ENCODE measurements at regions not wholly inside any gene's neighbourhood (a gene's known extent, or its start where the extent isn't known, plus 50 kb on each side); places are given as distances from the start of the nearest gene placed in this dataset.
A peak's percentile ranks its signal among the peaks of the same experiment; 100 is the strongest.

GRCh38 chr5:60229691-60230185 lies 336.2 kb upstream of the PDE4D start:
- Histone ChIP-seq H3K4me1 (ENCODE audit: control insufficient read depth, insufficient read depth, low read length) (no peaks in the 10 kb centered on the region), H3K4me3 (ENCODE audit: low read length in 2 of 2) (no peak overlapping the region), H3K9ac (ENCODE audit: low read length in 2 of 2) (no peak overlapping the region), H3K36me3 (ENCODE audit: control insufficient read depth in 2 of 2, insufficient read depth in 2 of 2, low read length in 2 of 2) (no peaks in the 10 kb centered on the region), H3K27me3 (ENCODE audit: control insufficient read depth in 1 of 2, insufficient read depth in 2 of 2, low read length in 2 of 2) (no peaks in the 10 kb centered on the region), H3K9me3 (ENCODE audit: control insufficient read depth in 2 of 2, low read length in 2 of 2) (no peaks in the 10 kb centered on the region), H3K27ac (ENCODE audit: low read length) (no peak overlapping the region)

- Histone ChIP-seq H3K36me3 (ENCODE audit: control insufficient read depth in 2 of 2, insufficient read depth in 2 of 2, low read length in 2 of 2) (no peaks in the 10 kb centered on the region), H3K9ac (ENCODE audit: low read length in 2 of 2) (no peak overlapping the region), H3K4me3 (ENCODE audit: low read length in 2 of 2) (no peak overlapping the region), H3K9me3 (ENCODE audit: control insufficient read depth in 2 of 2, low read length in 2 of 2) (no peaks in the 10 kb centered on the region), H3K27me3 (ENCODE audit: control insufficient read depth in 1 of 2, insufficient read depth in 2 of 2, low read length in 2 of 2) (no peaks in the 10 kb centered on the region), H3K27ac (ENCODE audit: low read length) (no peak overlapping the region), H3K4me1 (ENCODE audit: control insufficient read depth, insufficient read depth, low read length) (no peaks in the 10 kb centered on the region)
These were observed 335.1 kb upstream of the PDE4D start for GRCh38 chr5:60228676-60229075.

GRCh38 chr5:60226128-60226527 lies 332.6 kb upstream of the PDE4D start:
- no peak overlapping the region for H3K9ac ChIP-seq (ENCODE audit: low read length in 2 of 2)
- no peak overlapping the region for H3K27ac ChIP-seq (ENCODE audit: low read length)
- H3K4me1 ChIP-seq (ENCODE audit: control insufficient read depth, insufficient read depth, low read length): no peaks in the 10 kb centered on the region
- no peaks in the 10 kb centered on the region for H3K36me3 ChIP-seq (ENCODE audit: control insufficient read depth in 2 of 2, insufficient read depth in 2 of 2, low read length in 2 of 2)
- no peaks in the 10 kb centered on the region for H3K27me3 ChIP-seq (ENCODE audit: control insufficient read depth in 1 of 2, insufficient read depth in 2 of 2, low read length in 2 of 2)
- no peaks in the 10 kb centered on the region for H3K9me3 ChIP-seq (ENCODE audit: control insufficient read depth in 2 of 2, low read length in 2 of 2)
- no peak overlapping the region for H3K4me3 ChIP-seq (ENCODE audit: low read length in 2 of 2)

GRCh38 chr5:60223342-60223741 lies 329.8 kb upstream of the PDE4D start:
- Histone ChIP-seq H3K4me1 (ENCODE audit: control insufficient read depth, insufficient read depth, low read length) (no peaks in the 10 kb centered on the region), H3K9me3 (ENCODE audit: control insufficient read depth in 2 of 2, low read length in 2 of 2) (no peaks in the 10 kb centered on the region), H3K4me3 (ENCODE audit: low read length in 2 of 2) (no peak overlapping the region), H3K36me3 (ENCODE audit: control insufficient read depth in 2 of 2, insufficient read depth in 2 of 2, low read length in 2 of 2) (no peaks in the 10 kb centered on the region), H3K27ac (ENCODE audit: low read length) (no peak overlapping the region), H3K27me3 (ENCODE audit: control insufficient read depth in 1 of 2, insufficient read depth in 2 of 2, low read length in 2 of 2) (no peaks in the 10 kb centered on the region), H3K9ac (ENCODE audit: low read length in 2 of 2) (no peak overlapping the region)

- Histone ChIP-seq H3K36me3 (ENCODE audit: control insufficient read depth in 2 of 2, insufficient read depth in 2 of 2, low read length in 2 of 2) (no peaks in the 10 kb centered on the region), H3K27ac (ENCODE audit: low read length) (no peak overlapping the region), H3K4me1 (ENCODE audit: control insufficient read depth, insufficient read depth, low read length) (no peaks in the 10 kb centered on the region), H3K27me3 (ENCODE audit: control insufficient read depth in 1 of 2, insufficient read depth in 2 of 2, low read length in 2 of 2) (no peaks in the 10 kb centered on the region), H3K9ac (ENCODE audit: low read length in 2 of 2) (no peak overlapping the region), H3K9me3 (ENCODE audit: control insufficient read depth in 2 of 2, low read length in 2 of 2) (no peaks in the 10 kb centered on the region), H3K4me3 (ENCODE audit: low read length in 2 of 2) (no peak overlapping the region)
These were observed 326.4 kb upstream of the PDE4D start for GRCh38 chr5:60219921-60220320.

GRCh38 chr5:60210810-60211209 lies 317.3 kb upstream of the PDE4D start:
- peak overlapping the region in 1 of 2 donors; percentile 23 for H3K4me3 ChIP-seq (ENCODE audit: low read length in 2 of 2)
- no peaks in the 10 kb centered on the region for H3K27me3 ChIP-seq (ENCODE audit: control insufficient read depth in 1 of 2, insufficient read depth in 2 of 2, low read length in 2 of 2)

GRCh38 chr5:60209146-60209840 lies 315.8 kb upstream of the PDE4D start:
- H3K36me3 ChIP-seq (ENCODE audit: control insufficient read depth in 2 of 2, insufficient read depth in 2 of 2, low read length in 2 of 2): no peaks in the 10 kb centered on the region
- no peaks in the 10 kb centered on the region for H3K4me1 ChIP-seq (ENCODE audit: control insufficient read depth, insufficient read depth, low read length)
- H3K27me3 ChIP-seq (ENCODE audit: control insufficient read depth in 1 of 2, insufficient read depth in 2 of 2, low read length in 2 of 2): no peaks in the 10 kb centered on the region
- no peak overlapping the region for H3K4me3 ChIP-seq (ENCODE audit: low read length in 2 of 2)
- H3K9me3 ChIP-seq (ENCODE audit: control insufficient read depth in 2 of 2, low read length in 2 of 2): no peaks in the 10 kb centered on the region
- no peak overlapping the region for H3K27ac ChIP-seq (ENCODE audit: low read length)
- H3K9ac ChIP-seq (ENCODE audit: low read length in 2 of 2): no peak overlapping the region

More at GRCh38 chr5:60210810-60211209, 317.3 kb upstream of the PDE4D start:
- no peak overlapping the region for H3K9ac ChIP-seq (ENCODE audit: low read length in 2 of 2)
- H3K4me1 ChIP-seq (ENCODE audit: control insufficient read depth, insufficient read depth, low read length): no peaks in the 10 kb centered on the region
- H3K9me3 ChIP-seq (ENCODE audit: control insufficient read depth in 2 of 2, low read length in 2 of 2): no peaks in the 10 kb centered on the region
- H3K27ac ChIP-seq (ENCODE audit: low read length): no peak overlapping the region
- H3K36me3 ChIP-seq (ENCODE audit: control insufficient read depth in 2 of 2, insufficient read depth in 2 of 2, low read length in 2 of 2): no peaks in the 10 kb centered on the region

GRCh38 chr5:60208716-60209115 lies 315.2 kb upstream of the PDE4D start:
- Histone ChIP-seq H3K4me1 (ENCODE audit: control insufficient read depth, insufficient read depth, low read length) (no peaks in the 10 kb centered on the region), H3K4me3 (ENCODE audit: low read length in 2 of 2) (no peak overlapping the region), H3K27ac (ENCODE audit: low read length) (no peak overlapping the region), H3K9ac (ENCODE audit: low read length in 2 of 2) (no peak overlapping the region), H3K36me3 (ENCODE audit: control insufficient read depth in 2 of 2, insufficient read depth in 2 of 2, low read length in 2 of 2) (no peaks in the 10 kb centered on the region), H3K27me3 (ENCODE audit: control insufficient read depth in 1 of 2, insufficient read depth in 2 of 2, low read length in 2 of 2) (no peaks in the 10 kb centered on the region), H3K9me3 (ENCODE audit: control insufficient read depth in 2 of 2, low read length in 2 of 2) (no peaks in the 10 kb centered on the region)

GRCh38 chr5:60207040-60207439 lies 313.5 kb upstream of the PDE4D start:
- H3K27ac ChIP-seq (ENCODE audit: low read length): no peak overlapping the region
- H3K27me3 ChIP-seq (ENCODE audit: control insufficient read depth in 1 of 2, insufficient read depth in 2 of 2, low read length in 2 of 2): no peaks in the 10 kb centered on the region
- H3K36me3 ChIP-seq (ENCODE audit: control insufficient read depth in 2 of 2, insufficient read depth in 2 of 2, low read length in 2 of 2): no peaks in the 10 kb centered on the region
- no peak overlapping the region for H3K9ac ChIP-seq (ENCODE audit: low read length in 2 of 2)
- no peaks in the 10 kb centered on the region for H3K9me3 ChIP-seq (ENCODE audit: control insufficient read depth in 2 of 2, low read length in 2 of 2)
- no peaks in the 10 kb centered on the region for H3K4me1 ChIP-seq (ENCODE audit: control insufficient read depth, insufficient read depth, low read length)
- no peak overlapping the region for H3K4me3 ChIP-seq (ENCODE audit: low read length in 2 of 2)

- Histone ChIP-seq H3K27ac (ENCODE audit: low read length) (no peak overlapping the region), H3K27me3 (ENCODE audit: control insufficient read depth in 1 of 2, insufficient read depth in 2 of 2, low read length in 2 of 2) (no peaks in the 10 kb centered on the region), H3K4me1 (ENCODE audit: control insufficient read depth, insufficient read depth, low read length) (no peaks in the 10 kb centered on the region), H3K9me3 (ENCODE audit: control insufficient read depth in 2 of 2, low read length in 2 of 2) (no peaks in the 10 kb centered on the region), H3K4me3 (ENCODE audit: low read length in 2 of 2) (no peak overlapping the region), H3K9ac (ENCODE audit: low read length in 2 of 2) (no peak overlapping the region), H3K36me3 (ENCODE audit: control insufficient read depth in 2 of 2, insufficient read depth in 2 of 2, low read length in 2 of 2) (no peaks in the 10 kb centered on the region)
These were observed 312.7 kb upstream of the PDE4D start for GRCh38 chr5:60206234-60206633.

GRCh38 chr5:60205071-60205470 lies 311.5 kb upstream of the PDE4D start:
- H3K4me1 ChIP-seq (ENCODE audit: control insufficient read depth, insufficient read depth, low read length): no peaks in the 10 kb centered on the region
- no peak overlapping the region for H3K4me3 ChIP-seq (ENCODE audit: low read length in 2 of 2)
- no peak overlapping the region for H3K27ac ChIP-seq (ENCODE audit: low read length)
- H3K36me3 ChIP-seq (ENCODE audit: control insufficient read depth in 2 of 2, insufficient read depth in 2 of 2, low read length in 2 of 2): no peaks in the 10 kb centered on the region
- H3K9me3 ChIP-seq (ENCODE audit: control insufficient read depth in 2 of 2, low read length in 2 of 2): no peaks in the 10 kb centered on the region
- no peaks in the 10 kb centered on the region for H3K27me3 ChIP-seq (ENCODE audit: control insufficient read depth in 1 of 2, insufficient read depth in 2 of 2, low read length in 2 of 2)
- H3K9ac ChIP-seq (ENCODE audit: low read length in 2 of 2): no peak overlapping the region
